ENCODE measurements at regions not wholly inside any gene's neighbourhood (a gene's known extent, or its start where the extent isn't known, plus 50 kb on each side); places are given as distances from the start of the nearest gene placed in this dataset.

DNA sequence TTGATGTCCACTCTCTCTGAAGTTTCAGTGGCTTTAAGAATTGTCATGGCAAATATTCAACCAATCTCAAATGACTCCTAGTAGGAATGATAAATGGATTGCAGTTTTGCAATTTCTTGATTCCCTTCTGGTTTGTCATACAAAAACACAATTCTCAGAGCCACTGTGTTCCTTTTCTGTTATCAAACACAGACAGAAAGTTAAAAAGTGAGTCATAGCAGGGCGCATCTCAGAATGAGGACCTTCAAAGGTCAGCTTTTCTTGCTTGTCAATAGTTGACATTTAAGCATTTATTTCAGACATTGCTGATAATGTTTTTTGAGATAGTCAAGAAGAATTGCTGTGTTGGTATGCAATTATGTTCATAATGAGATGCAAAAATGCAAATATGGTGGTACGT, 405.9 kb downstream of the NR2F2 start:
- TF ChIP-seq, protein P1, sequence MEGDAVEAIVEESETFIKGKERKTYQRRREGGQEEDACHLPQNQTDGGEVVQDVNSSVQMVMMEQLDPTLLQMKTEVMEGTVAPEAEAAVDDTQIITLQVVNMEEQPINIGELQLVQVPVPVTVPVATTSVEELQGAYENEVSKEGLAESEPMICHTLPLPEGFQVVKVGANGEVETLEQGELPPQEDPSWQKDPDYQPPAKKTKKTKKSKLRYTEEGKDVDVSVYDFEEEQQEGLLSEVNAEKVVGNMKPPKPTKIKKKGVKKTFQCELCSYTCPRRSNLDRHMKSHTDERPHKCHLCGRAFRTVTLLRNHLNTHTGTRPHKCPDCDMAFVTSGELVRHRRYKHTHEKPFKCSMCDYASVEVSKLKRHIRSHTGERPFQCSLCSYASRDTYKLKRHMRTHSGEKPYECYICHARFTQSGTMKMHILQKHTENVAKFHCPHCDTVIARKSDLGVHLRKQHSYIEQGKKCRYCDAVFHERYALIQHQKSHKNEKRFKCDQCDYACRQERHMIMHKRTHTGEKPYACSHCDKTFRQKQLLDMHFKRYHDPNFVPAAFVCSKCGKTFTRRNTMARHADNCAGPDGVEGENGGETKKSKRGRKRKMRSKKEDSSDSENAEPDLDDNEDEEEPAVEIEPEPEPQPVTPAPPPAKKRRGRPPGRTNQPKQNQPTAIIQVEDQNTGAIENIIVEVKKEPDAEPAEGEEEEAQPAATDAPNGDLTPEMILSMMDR (IDR thresholded peaks at IDR 0.05; ENCODE audit: low read length) = no peak
- TF ChIP-seq EZH2phosphoT487 (IDR thresholded peaks at IDR 0.05; ENCODE audit: low read length) (no peak), EZH2 (optimal IDR thresholded peaks at IDR 0.05; ENCODE audit: low read depth, low read length) (no peak)

Measured in MM.1S (cell line).